GM12864 (cell line): ENCODE measurements at regions not wholly inside any gene's neighbourhood (a gene's known extent, or its start where the extent isn't known, plus 50 kb on each side); places are given as distances from the start of the nearest gene placed in this dataset.

Experiments
- DNase-seq: peaks from one replicate; pipeline ENCODE4 v3.0.0-alpha.2; 2011; ENCODE audit warnings: low read depth
- H3K4me3 ChIP-seq: 2 replicates; pipeline ENCODE4 v1.5.1; 2011; ENCODE audit warnings: mild to moderate bottlenecking, low read depth, low read length, control low read depth
- TF ChIP-seq, protein P1 (sequence below): IDR thresholded peaks from 2 replicates; pipeline ENCODE4 v1.5.1; 2011; ENCODE audit warnings: low read depth, mild to moderate bottlenecking, moderate library complexity, low read length, control low read depth, inconsistent platforms; ENCODE audit errors: missing control alignments

DNA sequence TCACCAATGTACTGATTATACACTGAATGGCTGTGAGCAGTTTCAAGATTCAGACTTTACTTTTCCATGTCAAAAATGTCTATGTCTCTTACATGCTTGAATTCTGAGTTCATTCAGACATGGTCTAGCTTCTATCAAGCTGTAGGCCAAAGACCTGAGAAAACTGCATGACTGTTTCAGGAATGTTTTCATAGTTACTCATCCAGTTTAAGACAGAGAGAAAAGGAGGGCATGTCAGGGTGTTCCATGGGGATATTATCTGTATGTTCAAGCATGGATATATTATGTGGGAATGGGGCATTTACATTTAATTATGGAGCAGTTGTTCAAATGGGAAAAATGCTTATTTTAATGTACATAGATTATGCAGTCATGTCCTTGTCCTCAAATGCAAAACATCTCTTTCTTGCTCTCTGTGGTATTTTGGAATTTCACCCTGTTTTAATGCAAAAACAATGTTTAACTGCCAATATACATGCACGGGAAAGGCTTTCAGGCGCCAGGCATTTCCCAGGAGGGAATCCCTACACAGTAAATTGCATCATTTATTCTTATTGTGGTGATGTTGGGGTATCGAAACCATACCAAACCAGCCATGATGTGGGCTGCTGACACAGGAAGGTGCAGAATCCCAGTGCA, 429.1 kb upstream of the INTU start:
- no peak overlapping the region for H3K4me3 ChIP-seq
- DNase-seq: no peak
- TF ChIP-seq, protein P1, sequence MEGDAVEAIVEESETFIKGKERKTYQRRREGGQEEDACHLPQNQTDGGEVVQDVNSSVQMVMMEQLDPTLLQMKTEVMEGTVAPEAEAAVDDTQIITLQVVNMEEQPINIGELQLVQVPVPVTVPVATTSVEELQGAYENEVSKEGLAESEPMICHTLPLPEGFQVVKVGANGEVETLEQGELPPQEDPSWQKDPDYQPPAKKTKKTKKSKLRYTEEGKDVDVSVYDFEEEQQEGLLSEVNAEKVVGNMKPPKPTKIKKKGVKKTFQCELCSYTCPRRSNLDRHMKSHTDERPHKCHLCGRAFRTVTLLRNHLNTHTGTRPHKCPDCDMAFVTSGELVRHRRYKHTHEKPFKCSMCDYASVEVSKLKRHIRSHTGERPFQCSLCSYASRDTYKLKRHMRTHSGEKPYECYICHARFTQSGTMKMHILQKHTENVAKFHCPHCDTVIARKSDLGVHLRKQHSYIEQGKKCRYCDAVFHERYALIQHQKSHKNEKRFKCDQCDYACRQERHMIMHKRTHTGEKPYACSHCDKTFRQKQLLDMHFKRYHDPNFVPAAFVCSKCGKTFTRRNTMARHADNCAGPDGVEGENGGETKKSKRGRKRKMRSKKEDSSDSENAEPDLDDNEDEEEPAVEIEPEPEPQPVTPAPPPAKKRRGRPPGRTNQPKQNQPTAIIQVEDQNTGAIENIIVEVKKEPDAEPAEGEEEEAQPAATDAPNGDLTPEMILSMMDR: no peak

DNA sequence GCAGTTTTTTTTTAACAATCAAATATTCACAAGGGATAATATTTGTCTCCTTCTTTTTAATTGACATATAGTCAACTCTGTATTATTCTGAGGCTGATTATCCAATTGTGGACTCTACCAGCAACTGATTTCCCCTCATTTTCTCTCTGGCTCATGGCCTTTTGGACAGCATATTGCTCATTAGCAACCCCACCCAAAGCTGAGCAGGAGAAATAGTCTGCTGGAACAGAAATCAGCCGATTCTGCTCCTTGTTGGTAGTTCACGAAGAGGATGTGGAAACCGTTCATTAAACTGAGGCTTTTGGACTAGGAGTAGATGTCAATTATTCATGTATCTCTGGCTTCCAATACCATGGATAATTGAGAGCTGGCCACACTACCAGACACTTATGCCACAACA, 428.4 kb upstream of the INTU start:
- no peak overlapping the region for H3K4me3 ChIP-seq
- no peak for DNase-seq
- TF ChIP-seq, protein P1: no peak

DNA sequence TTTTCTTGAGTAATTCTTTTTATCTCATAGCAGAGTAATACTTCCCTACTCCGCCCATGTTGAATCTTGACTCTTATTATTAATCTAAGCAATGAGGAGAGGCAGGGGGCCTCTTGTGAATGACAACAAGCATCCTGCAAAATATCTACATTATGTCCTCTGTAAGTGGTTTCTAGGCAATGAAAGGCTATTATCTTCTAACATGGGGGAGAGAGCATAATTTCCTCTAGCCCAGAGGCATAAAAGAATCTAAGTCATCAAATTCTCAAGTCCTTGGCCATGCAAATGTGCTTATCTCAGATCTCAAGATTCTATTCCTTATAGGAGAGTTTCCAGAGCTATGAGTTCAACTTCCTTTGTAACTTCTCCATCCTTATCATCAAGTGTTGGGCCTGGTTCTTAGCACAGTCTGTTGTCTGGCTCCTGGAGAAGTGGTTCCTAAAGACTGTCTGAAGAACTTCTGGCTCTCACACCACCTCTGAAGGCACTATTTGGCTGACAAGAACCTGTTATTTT, 423.1 kb upstream of the INTU start:
- TF ChIP-seq, protein P1: no peak
- no peak overlapping the region for H3K4me3 ChIP-seq
- no peak for DNase-seq

DNA sequence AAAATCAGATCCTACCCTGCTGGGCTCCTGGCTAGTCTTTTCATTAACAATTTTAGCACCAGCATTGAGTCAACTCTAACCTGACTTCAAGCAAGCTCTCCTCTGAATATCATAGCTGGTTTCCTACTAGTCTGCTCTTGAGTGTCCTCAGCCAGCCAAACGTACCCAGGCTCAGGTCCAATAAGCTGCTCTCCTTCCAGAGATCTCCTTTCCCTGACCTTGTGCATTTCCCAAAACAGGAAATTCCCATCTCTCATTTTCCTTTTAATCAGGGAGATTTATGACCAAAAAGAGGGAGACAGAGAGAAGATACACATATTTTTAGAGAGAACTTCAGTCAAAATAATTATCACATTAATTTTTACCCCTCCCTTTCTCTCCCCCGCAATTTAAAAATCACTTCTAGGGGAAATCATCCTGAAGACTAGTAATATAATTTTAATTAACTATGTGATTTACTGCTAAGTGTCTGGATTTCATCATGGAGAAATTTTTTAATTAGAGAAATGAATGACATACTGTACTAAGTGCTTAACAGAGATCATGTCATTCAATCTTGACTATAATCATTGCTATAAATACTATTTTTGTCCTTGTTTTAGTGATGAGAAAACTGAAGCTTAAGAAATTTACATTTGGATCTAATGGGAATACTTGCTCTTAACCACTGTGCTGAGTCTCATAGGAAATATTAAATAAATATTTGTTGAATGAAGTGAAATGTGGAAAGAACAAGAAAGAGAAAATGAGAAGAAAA, 421.7 kb upstream of the INTU start:
- TF ChIP-seq, protein P1: no peak
- DNase-seq: no peak
- H3K4me3 ChIP-seq: no peak overlapping the region

DNA sequence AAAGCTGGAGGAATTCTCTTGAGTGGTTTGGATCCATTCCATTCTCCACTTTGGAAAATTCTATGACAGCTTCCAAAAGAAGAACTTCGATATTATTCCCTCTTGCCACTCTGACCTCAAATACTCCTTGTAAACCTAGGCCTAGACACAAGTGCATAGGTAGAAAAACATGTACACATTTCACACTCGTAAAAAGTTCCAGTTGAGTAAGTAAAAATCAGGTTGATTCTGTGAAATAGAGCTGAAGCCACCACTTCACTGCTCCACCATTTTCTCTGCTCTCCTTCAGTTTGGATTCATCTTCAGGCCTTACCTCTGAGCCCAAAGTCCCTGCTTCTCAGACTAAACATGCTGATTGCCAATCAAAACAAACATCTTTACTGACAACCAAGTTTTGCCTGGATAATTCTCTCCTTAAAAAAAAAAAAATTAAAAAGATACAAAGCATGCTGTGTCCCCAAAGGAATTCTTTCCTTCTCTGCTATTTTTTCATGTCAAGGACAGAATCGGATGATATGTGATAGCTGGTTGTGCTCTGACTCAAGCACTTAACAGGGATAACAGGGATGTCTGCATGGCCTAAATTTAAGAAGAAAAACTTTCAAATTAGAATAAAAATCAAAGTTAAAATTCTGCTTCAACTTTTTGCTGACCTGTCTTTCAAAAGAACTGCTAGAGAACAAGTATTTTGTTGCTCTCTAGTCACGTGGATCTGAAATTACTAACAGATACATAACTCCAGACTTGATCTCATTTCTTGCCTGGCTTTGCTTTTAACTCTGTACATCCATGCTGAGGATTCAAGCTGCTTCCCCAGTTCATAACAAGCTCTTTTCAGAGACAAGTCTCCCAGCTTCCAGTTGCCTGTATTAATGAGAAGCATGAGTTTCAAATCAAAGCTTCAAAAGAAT, 420.9 kb upstream of the INTU start:
- no peak for DNase-seq
- TF ChIP-seq, protein P1: no peak
- H3K4me3 ChIP-seq: no peak overlapping the region

DNA sequence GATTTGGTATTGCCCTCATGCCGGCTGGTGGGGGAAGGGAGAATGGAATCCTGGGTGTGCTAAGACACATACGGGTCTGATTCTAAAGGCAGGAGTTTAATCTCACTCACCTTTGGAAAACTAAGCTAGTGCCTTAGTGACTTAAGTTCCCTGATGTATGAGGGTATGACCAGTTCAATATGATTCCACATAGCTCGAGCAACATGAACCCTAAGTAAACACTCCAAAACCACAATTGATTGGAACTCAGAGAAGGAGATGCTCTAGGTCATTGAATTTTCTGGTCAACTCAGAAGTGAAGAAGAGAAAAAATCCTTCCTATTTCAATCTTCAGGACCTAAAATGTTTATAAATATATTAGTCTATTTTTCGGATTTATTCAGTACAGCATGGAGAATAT, 420.1 kb upstream of the INTU start:
- H3K4me3 ChIP-seq: no peak overlapping the region
- TF ChIP-seq, protein P1: no peak
- DNase-seq: no peak
